Dedifferentiated amniotic fluid mesenchymal stem cell (primary cell): ENCODE measurements at regions not wholly inside any gene's neighbourhood (a gene's known extent, or its start where the extent isn't known, plus 50 kb on each side); places are given as distances from the start of the nearest gene placed in this dataset.
"Not testable (repeated sequence)": the region's sequence is repeated elsewhere in the genome, so short reads cannot be mapped to it uniquely, and the experiment has no call there.

Experiments used
- DNase-seq: peaks from one replicate; pipeline ENCODE4 v3.0.0-alpha.2; 2016; ENCODE audit errors: extremely low spot score

GRCh38 chr10:28137907-28138880, 139.3 kb upstream of the ODAD2 start:
- DNase-seq, result peak; percentile 26

DNA sequence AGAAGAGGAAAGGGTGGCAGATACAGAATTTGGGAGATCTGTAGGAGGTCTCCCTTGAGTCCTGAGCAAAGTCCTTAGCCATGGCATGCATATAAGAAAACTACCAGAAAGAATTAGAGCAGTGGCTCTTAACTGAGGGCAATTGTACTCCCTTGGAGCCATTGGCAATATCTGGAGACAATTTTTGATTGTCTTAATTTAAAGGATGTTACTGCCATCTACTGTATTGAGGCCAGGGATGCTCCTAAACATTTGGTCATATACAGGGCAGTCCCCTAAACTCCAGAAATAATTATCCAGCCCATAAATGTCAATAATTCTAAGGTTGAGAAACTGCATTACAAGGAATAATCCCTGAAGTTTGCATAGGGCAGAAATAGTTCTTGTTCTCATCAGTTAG, 136.4 kb upstream of the ODAD2 start:
- DNase-seq, result peak; percentile 25

GRCh38 chr10:28130267-28130666, 131.4 kb upstream of the ODAD2 start:
- peak; percentile 43 for DNase-seq

DNA sequence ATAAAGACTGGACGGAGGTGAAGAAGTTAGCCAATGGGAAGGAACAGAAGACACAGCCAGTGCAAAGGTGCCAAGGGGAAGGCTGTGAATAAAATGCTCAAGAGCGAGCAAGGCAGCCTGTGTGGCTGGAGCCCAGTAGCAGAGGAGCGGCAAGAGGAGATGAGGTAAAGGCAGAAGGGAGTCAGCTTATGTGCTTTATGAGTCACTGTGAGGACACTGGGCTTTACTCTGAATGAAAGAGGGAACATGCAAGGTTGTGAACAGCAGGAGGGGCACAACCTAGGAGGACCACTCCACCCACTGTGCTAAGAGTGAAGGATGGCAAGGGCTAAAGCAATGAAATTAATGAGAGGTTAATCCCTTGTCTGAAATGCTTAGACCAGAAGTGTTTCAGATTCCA, 129.0 kb upstream of the ODAD2 start:
- no peak for DNase-seq

GRCh38 chr10:28125701-28126100, 126.8 kb upstream of the ODAD2 start:
- DNase-seq, result peak; percentile 35

DNA sequence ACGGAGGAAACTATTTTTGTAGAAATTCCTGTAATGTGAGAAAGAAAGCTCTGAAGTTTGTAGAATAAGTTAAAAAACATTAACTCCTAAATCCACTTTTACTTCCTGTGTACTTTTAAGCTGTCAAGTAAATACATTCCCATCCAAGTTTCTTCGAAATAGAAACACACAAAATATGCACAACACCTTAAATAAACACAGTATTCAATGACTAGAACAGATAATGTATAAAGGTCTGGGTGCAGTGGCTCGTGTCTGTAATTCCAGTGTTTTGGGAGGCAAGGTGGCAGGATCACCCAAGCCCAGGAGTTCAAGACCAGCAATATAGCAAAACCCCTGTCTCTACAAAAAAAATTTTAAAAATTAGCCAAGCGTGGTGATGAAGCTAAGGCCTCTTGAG, 121.9 kb upstream of the ODAD2 start:
- DNase-seq, result no peak

GRCh38 chr10:28120043-28120749, 121.3 kb upstream of the ODAD2 start:
- peak; percentile 49 for DNase-seq

DNA sequence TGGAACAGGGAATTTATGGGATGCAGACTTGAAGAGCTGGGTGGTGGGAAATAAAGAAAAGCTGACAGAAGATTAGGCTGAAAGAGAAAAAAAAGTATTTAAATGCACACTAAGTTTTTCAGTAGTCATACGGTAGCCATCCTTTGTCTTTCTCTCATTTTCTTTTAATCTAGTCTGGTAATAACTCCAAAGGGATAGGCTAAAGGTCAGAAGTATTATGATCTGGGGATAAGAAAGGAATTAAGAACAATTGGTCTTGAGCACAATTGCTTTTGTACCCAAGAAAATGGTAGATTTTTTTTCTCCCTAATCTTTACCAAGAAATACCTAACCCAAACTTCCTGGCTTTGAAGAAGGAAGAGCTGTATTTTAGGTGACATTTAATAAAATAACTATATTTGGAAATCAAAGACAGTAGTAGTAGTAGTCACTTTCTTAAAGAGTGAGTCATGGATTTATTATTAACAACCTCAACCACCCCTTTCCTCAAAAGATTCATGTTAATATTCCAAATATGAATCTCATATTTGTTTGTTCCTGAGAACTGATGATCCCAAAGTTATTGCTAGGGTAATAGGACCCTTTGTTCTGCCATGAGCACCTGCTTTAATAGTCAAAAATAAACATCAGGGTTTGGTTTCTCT, 120.2 kb upstream of the ODAD2 start:
- DNase-seq, result no peak

- DNase-seq, result no peak
Measured at GRCh38 chr10:28113202-28113601, 114.3 kb upstream of the ODAD2 start.

DNA sequence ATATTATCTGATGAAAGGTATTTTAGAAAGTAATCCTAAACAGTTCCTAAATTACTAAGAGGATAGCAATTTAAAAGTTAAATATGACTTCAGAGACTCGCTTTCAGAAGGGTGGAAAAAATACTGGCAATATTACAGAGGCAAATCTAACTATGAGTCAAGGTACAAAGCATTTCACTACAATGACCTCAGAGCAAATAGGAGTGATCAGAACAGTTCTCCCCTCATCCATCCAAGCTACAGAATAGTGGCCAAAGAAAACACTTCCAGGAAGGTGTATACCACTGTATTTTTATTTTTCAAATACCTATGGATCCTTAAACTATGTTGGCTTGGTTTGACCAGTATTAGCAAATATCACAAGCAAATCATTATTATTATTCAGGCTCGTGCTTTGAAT, 112.8 kb upstream of the ODAD2 start:
- DNase-seq, result peak; percentile 31

DNA sequence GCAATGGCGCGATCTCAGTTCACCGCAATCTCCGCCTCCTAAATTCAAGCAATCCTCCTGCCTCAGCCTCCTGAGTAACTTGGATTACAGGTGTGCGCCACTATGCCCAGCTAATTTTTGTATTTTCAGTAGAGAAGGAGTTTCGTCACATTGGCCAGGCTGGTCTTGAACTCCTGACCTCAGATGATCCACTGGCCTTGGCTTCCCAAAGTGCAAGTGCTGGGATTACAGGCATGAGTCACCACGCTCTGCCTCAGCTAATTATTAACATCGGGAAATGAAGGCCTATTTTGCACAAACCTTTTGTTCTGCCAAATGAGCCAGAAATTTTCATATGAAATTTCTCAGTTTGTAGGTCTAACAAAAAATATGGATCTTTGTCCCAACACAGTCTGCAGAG, 106.7 kb upstream of the ODAD2 start:
- DNase-seq, result no peak

DNA sequence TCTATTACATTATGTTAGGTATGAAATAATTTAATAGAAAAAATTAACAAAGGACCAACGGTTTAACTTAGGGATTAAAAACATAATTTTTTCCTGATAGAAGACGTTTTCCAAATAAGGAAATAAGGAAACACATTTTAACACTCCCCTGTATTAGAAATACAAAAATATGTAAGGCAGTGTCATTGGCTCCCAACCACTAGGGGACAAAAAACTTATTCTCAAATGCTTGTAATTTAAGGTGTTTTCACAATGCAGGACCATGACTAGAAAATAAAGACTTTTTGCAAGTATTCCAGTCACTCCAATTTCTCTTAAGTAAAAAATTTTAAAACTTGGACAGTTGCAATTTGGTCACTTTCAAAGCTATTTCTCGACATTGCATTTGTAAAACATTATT, 98.8 kb upstream of the ODAD2 start:
- no peak for DNase-seq

DNA sequence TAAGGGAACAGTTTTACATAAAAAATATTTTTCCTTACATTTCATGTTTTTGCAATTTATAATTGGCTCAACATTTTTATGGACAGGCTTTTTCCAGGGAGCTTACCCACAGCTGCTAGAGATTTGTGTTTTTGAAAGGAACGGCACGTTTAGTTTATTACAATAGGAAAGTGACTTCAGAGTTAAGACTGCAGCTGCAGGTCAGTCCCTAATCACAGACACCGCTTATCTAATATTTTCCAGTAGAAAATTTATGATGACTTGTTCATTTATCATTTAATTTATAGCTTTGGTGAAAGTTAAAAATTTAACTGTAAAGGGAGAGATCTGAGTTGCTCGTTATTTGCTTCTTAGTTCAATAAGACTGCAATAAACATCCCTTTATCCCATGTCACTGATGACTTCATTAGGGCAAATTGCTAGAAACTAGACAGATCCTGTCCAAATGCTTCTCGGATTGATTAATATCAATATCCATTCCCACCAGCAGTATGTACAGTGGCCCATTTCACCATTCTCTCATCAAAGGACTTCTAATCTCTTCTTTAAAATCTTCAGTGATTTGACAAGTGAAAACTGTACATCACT, 97.0 kb upstream of the ODAD2 start:
- DNase-seq, result no peak

DNA sequence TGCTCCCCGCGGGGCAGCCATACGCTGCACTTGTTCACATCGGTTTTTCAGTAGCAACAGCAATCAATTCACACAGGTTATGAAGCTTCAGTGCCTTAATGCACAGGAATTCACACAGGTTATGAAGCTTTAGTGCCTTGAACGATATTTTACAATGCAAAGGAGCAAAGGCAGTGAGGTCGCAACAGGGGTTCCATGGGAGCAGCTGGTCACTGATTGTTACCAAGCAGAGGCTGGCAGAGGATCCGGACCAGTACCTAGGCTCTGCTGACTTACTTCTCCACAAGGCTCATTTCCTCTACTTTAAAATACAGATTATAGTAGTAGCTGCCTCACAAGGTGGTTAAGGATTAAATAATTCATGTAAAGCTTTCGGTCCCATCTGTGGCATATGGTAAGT, 95.2 kb upstream of the ODAD2 start:
- no peak for DNase-seq

GRCh38 chr10:28091913-28092312, 93.0 kb upstream of the ODAD2 start:
- no peak for DNase-seq

GRCh38 chr10:28090506-28090905, 91.6 kb upstream of the ODAD2 start:
- DNase-seq, result no peak

DNA sequence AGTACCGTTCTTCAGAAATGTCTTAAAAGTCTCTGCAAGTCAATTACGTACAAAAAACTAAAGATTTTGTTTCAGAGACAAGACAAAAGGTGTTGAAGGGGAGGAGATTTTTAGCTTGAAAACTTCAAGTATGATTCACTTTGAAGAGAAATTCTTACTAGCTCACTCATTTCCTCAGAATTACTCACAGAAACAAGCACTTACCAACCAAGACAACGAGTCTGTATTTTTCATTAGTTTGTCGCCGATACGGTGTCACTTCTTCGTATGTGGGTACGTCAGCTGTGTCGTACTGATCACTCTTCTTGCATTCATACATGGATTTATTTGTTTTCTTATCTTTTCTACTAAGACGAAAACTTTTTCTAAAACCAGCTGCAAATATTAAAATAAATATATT, 90.6 kb upstream of the ODAD2 start:
- no peak for DNase-seq

DNA sequence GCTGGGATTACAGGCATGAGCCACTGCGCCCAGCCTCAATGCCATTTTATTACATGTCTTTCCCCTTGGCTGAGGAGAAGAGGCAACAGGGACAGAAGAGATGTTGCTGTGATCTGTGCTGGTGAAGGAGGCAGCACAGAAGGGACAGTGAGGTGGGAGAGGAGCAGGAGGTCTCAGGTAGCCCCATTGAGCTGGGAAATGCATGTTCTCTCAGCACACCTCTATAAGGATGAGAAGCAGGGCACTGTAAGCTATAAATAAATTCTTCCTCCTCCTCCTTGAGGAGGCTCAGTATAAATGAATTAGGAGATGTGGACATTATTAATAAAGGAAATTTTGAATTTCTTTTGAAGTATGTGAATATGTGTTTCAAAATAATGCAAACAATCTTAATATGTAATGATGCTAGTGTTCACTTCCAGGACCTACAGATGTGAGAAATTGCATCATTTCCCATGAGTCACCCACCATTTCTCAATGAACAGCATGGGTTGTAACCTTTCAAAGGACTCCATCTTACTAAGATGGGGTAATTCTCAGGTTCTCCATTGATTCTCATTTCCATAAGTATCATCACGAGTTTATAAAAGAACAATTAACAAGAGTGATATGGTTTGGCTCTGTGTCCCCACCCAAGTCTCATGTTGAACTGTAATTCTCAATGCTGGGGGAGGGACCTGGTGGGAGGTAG, 88.9 kb upstream of the ODAD2 start:
- DNase-seq, result no peak

GRCh38 chr10:28085760-28086159, 86.9 kb upstream of the ODAD2 start:
- DNase-seq, result not testable (repeated sequence)

GRCh38 chr10:28082885-28083284, 84.0 kb upstream of the ODAD2 start:
- DNase-seq, result no peak

GRCh38 chr10:28082316-28082715, 83.4 kb upstream of the ODAD2 start:
- DNase-seq, result no peak

GRCh38 chr10:28077889-28078288, 79.0 kb upstream of the ODAD2 start:
- peak; percentile 17 for DNase-seq
